KMS-11 (cell line): ENCODE measurements at regions not wholly inside any gene's neighbourhood (a gene's known extent, or its start where the extent isn't known, plus 50 kb on each side); places are given as distances from the start of the nearest gene placed in this dataset.

Experiments
- H2AFZ ChIP-seq: fragments of 200-600 bp; sonication (generic); 2 replicates; pipeline ENCODE4 v1.6.1; 2016; ENCODE audit warnings: antibody characterized with exemption, mixed run types, low read depth
- H3K27ac ChIP-seq: fragments of 200-600 bp; sonication (generic); 2 replicates; pipeline ENCODE4 v1.6.1; 2016; ENCODE audit warnings: mild to moderate bottlenecking, mixed run types
- H3K27me3 ChIP-seq: fragments of 200-600 bp; sonication (generic); 2 replicates; pipeline ENCODE4 v1.6.1; 2017; ENCODE audit warnings: mild to moderate bottlenecking, low read depth, mixed run types, moderate library complexity; ENCODE audit not compliant: insufficient read depth
- H3K36me3 ChIP-seq: fragments of 200-600 bp; sonication (generic); 2 replicates; pipeline ENCODE4 v1.6.1; 2017; ENCODE audit warnings: mild to moderate bottlenecking, mixed run types; ENCODE audit not compliant: insufficient read depth
- H3K4me1 ChIP-seq: fragments of 200-600 bp; sonication (generic); 2 replicates; pipeline ENCODE4 v1.6.1; 2016; ENCODE audit warnings: mild to moderate bottlenecking, low read depth, mixed run types; ENCODE audit not compliant: poor library complexity, severe bottlenecking
- H3K4me2 ChIP-seq: fragments of 200-600 bp; sonication (generic); 2 replicates; pipeline ENCODE4 v1.7.0; 2016; ENCODE audit warnings: mild to moderate bottlenecking, mixed run types
- H3K4me3 ChIP-seq: fragments of 200-600 bp; sonication (generic); IDR thresholded peaks from 2 replicates; pipeline ENCODE4 v1.6.1; 2017; ENCODE audit warnings: low read depth, low read length, mixed read lengths; ENCODE audit not compliant: insufficient read depth
- H3K79me2 ChIP-seq: fragments of 200-600 bp; sonication (generic); 2 replicates; pipeline ENCODE4 v1.6.1; 2016; ENCODE audit warnings: low read depth, mixed run types; ENCODE audit not compliant: insufficient read depth
- H3K9ac ChIP-seq: fragments of 200-600 bp; sonication (generic); 2 replicates; pipeline ENCODE4 v1.6.1; 2016; ENCODE audit warnings: mild to moderate bottlenecking, mixed run types
- H4K20me1 ChIP-seq: fragments of 200-600 bp; sonication (generic); 2 replicates; pipeline ENCODE4 v1.6.1; 2016; ENCODE audit warnings: mild to moderate bottlenecking, mixed run types; ENCODE audit not compliant: insufficient read depth
- TF ChIP-seq, protein P1 (sequence below): fragments of 200-600 bp; sonication (generic); conservative IDR thresholded peaks from 2 replicates; pipeline ENCODE4 v1.6.1; 2017; ENCODE audit warnings: low read depth, mild to moderate bottlenecking, antibody characterized with exemption, low read length, moderate library complexity, mixed read lengths

DNA sequence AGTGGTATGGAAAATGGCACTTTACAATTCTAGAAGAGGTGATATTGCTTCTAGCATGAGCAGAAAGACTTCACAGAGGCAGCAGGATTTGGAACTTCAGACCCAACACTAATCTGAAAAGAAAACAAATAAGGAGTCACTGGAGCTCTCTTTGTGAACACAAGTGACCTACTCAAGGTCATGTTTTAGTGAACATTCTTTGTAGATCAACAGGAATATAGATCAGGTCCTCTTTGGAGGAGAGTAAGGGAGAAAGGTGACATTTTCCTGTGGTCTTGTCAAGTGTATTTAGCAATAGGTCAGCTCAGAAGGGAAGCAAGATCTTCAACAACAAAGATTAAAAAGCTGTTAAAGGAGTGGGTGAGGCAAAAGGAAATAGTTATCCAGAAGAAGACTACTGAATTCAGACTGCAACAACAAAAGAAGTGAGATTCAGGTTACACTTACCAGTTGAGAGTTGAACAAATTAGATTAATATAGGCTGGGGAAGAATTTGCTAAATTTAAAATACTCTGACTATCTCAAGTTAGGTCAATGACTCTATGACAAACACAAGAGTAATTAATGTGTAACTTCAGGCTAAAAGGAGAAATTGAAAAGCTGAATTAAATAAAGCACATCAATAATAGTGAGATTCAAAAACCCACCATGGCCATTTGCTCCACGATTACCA, 528.2 kb downstream of the RPS29 start:
- Histone ChIP-seq H3K36me3 (no peaks in the 10 kb centered on the region), H3K27me3 (no peaks in the 10 kb centered on the region), H3K4me3 (no peak overlapping the region), H3K27ac (no peak overlapping the region), H3K4me2 (no peak overlapping the region), H2AFZ (no peak overlapping the region), H3K9ac (no peak overlapping the region), H3K4me1 (no peaks in the 10 kb centered on the region), H3K79me2 (no peaks in the 10 kb centered on the region), H4K20me1 (no peaks in the 10 kb centered on the region)
- TF ChIP-seq, protein P1, sequence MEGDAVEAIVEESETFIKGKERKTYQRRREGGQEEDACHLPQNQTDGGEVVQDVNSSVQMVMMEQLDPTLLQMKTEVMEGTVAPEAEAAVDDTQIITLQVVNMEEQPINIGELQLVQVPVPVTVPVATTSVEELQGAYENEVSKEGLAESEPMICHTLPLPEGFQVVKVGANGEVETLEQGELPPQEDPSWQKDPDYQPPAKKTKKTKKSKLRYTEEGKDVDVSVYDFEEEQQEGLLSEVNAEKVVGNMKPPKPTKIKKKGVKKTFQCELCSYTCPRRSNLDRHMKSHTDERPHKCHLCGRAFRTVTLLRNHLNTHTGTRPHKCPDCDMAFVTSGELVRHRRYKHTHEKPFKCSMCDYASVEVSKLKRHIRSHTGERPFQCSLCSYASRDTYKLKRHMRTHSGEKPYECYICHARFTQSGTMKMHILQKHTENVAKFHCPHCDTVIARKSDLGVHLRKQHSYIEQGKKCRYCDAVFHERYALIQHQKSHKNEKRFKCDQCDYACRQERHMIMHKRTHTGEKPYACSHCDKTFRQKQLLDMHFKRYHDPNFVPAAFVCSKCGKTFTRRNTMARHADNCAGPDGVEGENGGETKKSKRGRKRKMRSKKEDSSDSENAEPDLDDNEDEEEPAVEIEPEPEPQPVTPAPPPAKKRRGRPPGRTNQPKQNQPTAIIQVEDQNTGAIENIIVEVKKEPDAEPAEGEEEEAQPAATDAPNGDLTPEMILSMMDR = no peak

DNA sequence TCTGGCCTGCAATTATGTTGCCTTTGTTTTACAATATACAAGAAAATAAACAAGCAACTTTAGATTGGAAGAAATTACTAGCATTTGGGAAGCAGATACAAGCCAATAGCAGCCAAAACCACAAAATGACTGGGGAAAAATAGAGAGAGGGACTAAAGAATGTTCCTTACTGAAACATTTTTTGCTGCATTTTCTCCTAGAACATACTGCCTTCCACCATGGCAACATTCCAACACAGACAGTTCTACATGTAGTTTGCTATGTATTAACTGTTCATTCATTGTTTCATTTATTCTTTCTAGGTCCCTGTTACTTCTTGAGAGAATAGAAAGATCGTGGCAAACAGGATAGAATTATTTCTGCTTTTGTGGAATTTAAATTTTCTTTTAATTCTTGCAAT, 530.2 kb downstream of the RPS29 start:
- H4K20me1 ChIP-seq = no peaks in the 10 kb centered on the region
- no peak overlapping the region for H3K27ac ChIP-seq
- no peaks in the 10 kb centered on the region for H3K4me1 ChIP-seq
- TF ChIP-seq, protein P1 = no peak
- no peak overlapping the region for H3K4me2 ChIP-seq
- no peaks in the 10 kb centered on the region for H3K79me2 ChIP-seq
- no peak overlapping the region for H3K9ac ChIP-seq
- no peaks in the 10 kb centered on the region for H3K36me3 ChIP-seq
- H3K27me3 ChIP-seq = no peaks in the 10 kb centered on the region
- H3K4me3 ChIP-seq = no peak overlapping the region
- H2AFZ ChIP-seq = no peak overlapping the region

DNA sequence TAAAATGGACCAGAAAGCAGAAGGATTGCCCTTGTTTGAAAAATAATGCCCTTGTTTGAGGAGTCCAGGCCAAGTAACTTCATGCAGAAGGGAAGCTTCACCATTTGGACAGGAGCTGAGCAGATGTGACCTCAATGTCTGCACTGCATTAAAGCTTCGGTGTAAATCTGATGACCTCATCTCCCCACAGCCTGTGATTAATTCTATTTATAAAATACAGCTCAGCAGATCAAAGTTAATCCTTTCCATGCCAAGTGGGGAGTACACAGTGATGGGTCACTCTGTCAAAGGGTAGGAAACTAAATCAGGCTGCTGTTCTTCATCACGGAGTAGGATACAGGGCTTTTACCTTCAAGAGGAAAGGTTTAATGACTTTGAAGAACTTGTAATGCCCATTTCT, 533.7 kb downstream of the RPS29 start:
- TF ChIP-seq, protein P1 = no peak
- H3K4me2 ChIP-seq = no peak overlapping the region

DNA sequence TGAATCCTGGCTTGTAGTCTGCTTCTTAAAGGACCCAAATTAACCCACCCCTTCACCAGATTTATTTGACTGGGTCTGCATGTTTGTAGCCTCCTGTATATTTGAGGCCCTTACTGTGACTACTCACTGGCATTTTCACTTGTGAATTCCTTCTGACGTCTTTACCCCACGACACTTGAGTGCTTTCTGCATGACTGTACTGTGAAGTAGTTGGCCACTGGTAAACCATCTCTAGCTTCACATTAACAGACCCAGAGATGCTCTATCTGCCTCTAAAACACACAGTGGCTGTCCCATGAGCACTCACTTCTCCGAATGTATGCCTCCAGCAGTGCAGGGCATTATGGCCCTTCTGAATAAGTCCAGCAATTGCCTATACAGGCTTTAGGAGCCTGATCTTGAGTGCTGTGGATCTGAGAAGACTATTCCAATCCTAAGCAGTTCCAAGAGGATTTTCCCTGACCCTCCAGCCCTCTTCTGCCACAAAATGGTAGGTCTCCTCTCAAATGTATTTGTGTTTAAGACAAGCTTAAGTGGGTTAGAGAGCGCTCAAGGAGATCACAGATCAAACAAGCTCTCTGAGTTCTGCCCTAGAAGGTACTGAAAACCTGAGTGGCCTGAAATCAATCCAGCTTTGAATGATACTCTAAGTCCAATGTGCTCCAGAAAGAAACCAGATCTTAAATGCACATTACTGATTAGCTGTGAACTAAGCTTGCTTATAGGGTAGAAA, 534.7 kb downstream of the RPS29 start:
- no peak overlapping the region for H3K4me3 ChIP-seq
- H3K4me1 ChIP-seq = no peaks in the 10 kb centered on the region
- no peaks in the 10 kb centered on the region for H3K36me3 ChIP-seq
- H3K79me2 ChIP-seq = no peaks in the 10 kb centered on the region
- TF ChIP-seq, protein P1 = no peak
- H3K27me3 ChIP-seq = no peaks in the 10 kb centered on the region
- no peaks in the 10 kb centered on the region for H4K20me1 ChIP-seq
- H3K4me2 ChIP-seq = no peak overlapping the region
- H3K27ac ChIP-seq = no peak overlapping the region
- no peak overlapping the region for H3K9ac ChIP-seq
- no peak overlapping the region for H2AFZ ChIP-seq

More for the DNA sequence above, 533.7 kb downstream of the RPS29 start:
- no peak overlapping the region for H3K27ac ChIP-seq
- no peaks in the 10 kb centered on the region for H4K20me1 ChIP-seq
- no peak overlapping the region for H3K4me3 ChIP-seq
- no peak overlapping the region for H3K9ac ChIP-seq
- H3K79me2 ChIP-seq = no peaks in the 10 kb centered on the region
- H3K4me1 ChIP-seq = no peaks in the 10 kb centered on the region
- H3K36me3 ChIP-seq = no peaks in the 10 kb centered on the region
- H3K27me3 ChIP-seq = no peaks in the 10 kb centered on the region
- H2AFZ ChIP-seq = no peak overlapping the region
